Astrocyte of the spinal cord (primary cell): ENCODE measurements at regions not wholly inside any gene's neighbourhood (a gene's known extent, or its start where the extent isn't known, plus 50 kb on each side); places are given as distances from the start of the nearest gene placed in this dataset.

ENCODE experiments used
- DNase-seq: peaks from one replicate; pipeline ENCODE4 v3.0.0; 2011; ENCODE audit warnings: low read depth, low spot score
- H3K4me3 ChIP-seq: 2 replicates; pipeline ENCODE4 v1.5.1; 2011; ENCODE audit warnings: low read depth, mild to moderate bottlenecking, low read length, moderate library complexity
- CTCF ChIP-seq: IDR thresholded peaks from 2 replicates; pipeline ENCODE4 v1.5.1; 2012; ENCODE audit warnings: low read depth, mild to moderate bottlenecking, low read length, inconsistent platforms
- in situ Hi-C: cut with HindIII; loops from 2 replicates; pipeline ENCODE4 v1.10.0; 2017; ENCODE audit warnings: low sequenced_read_pairs

GRCh38 chr5:68771732-68772131 lies 322.1 kb upstream of the SLC30A5 start:
- in situ Hi-C loops, result no loop called here
- H3K4me3 ChIP-seq, result no peak overlapping the region
- no peak for TF ChIP-seq CTCF
- no peak for DNase-seq

- TF ChIP-seq CTCF, result no peak
- in situ Hi-C loops, result no loop called here
- H3K4me3 ChIP-seq, result no peak overlapping the region
- no peak for DNase-seq
Measured at GRCh38 chr5:68776381-68776780, 317.4 kb upstream of the SLC30A5 start.

GRCh38 chr5:68777135-68777534 lies 316.7 kb upstream of the SLC30A5 start:
- in situ Hi-C loops, result no loop called here
- DNase-seq, result no peak
- no peak overlapping the region for H3K4me3 ChIP-seq
- TF ChIP-seq CTCF, result no peak

- DNase-seq, result no peak
- in situ Hi-C loops, result no loop called here
- no peak overlapping the region for H3K4me3 ChIP-seq
- no peak for TF ChIP-seq CTCF
Measured at GRCh38 chr5:68778484-68778883, 315.3 kb upstream of the SLC30A5 start.

GRCh38 chr5:68780299-68780955 lies 313.4 kb upstream of the SLC30A5 start:
- no peak for DNase-seq
- no peak overlapping the region for H3K4me3 ChIP-seq
- TF ChIP-seq CTCF, result no peak
- in situ Hi-C loops, result no loop called here

- no peak overlapping the region for H3K4me3 ChIP-seq
- in situ Hi-C loops, result no loop called here
- TF ChIP-seq CTCF, result no peak
- no peak for DNase-seq
Measured at GRCh38 chr5:68793074-68793473, 300.7 kb upstream of the SLC30A5 start.
